Activated gamma-delta T cell (primary cell): ENCODE measurements at regions not wholly inside any gene's neighbourhood (a gene's known extent, or its start where the extent isn't known, plus 50 kb on each side); places are given as distances from the start of the nearest gene placed in this dataset.

Experiments used
- DNase-seq: peaks from one replicate; lab custom pipeline; 2025; lab: John Stamatoyannopoulos, UW

GRCh38 chr5:142474431-142475094 lies 149.7 kb upstream of the SPRY4 start:
- no peak for DNase-seq

- no peak for DNase-seq
These were observed 148.2 kb upstream of the SPRY4 start for GRCh38 chr5:142473038-142473437.

GRCh38 chr5:142472306-142472951 lies 147.6 kb upstream of the SPRY4 start:
- DNase-seq: no peak

- DNase-seq: no peak
These were observed 141.6 kb upstream of the SPRY4 start for GRCh38 chr5:142466195-142466971.

GRCh38 chr5:142465476-142465875 lies 140.7 kb upstream of the SPRY4 start:
- DNase-seq: no peak

- DNase-seq: no peak
These were observed 139.1 kb upstream of the SPRY4 start for GRCh38 chr5:142463904-142464303.

- no peak for DNase-seq
These were observed 136.3 kb upstream of the SPRY4 start for GRCh38 chr5:142461028-142461590.

GRCh38 chr5:142459209-142459608 lies 134.4 kb upstream of the SPRY4 start:
- no peak for DNase-seq

- DNase-seq: no peak
These were observed 131.0 kb upstream of the SPRY4 start for GRCh38 chr5:142455856-142456255.

GRCh38 chr5:142453932-142454331 lies 129.1 kb upstream of the SPRY4 start:
- DNase-seq: no peak

- DNase-seq: no peak
These were observed 125.6 kb upstream of the SPRY4 start for GRCh38 chr5:142450419-142450818.

- DNase-seq: no peak
These were observed 123.1 kb upstream of the SPRY4 start for GRCh38 chr5:142447887-142448286.

- DNase-seq: no peak
These were observed 122.1 kb upstream of the SPRY4 start for GRCh38 chr5:142446960-142447279.

- DNase-seq: no peak
These were observed 121.5 kb upstream of the SPRY4 start for GRCh38 chr5:142446131-142446959.

GRCh38 chr5:142445266-142445665 lies 120.4 kb upstream of the SPRY4 start:
- no peak for DNase-seq

GRCh38 chr5:142441616-142442015 lies 116.8 kb upstream of the SPRY4 start:
- no peak for DNase-seq

- no peak for DNase-seq
These were observed 114.5 kb upstream of the SPRY4 start for GRCh38 chr5:142439207-142439860.

GRCh38 chr5:142438573-142438972 lies 113.8 kb upstream of the SPRY4 start:
- no peak for DNase-seq

- no peak for DNase-seq
These were observed 112.7 kb upstream of the SPRY4 start for GRCh38 chr5:142437563-142437962.

- no peak for DNase-seq
These were observed 110.7 kb upstream of the SPRY4 start for GRCh38 chr5:142435410-142436115.

- DNase-seq: no peak
These were observed 109.4 kb upstream of the SPRY4 start for GRCh38 chr5:142434322-142434612.
